Neural cell (in vitro differentiated cells): ENCODE measurements at regions not wholly inside any gene's neighbourhood (a gene's known extent, or its start where the extent isn't known, plus 50 kb on each side); places are given as distances from the start of the nearest gene placed in this dataset.

Source experiments
- H2AFZ ChIP-seq: fragments of 200-600, 300-800 bp; sonication (generic), shearing (Covaris generic); 2 replicates; pipeline ENCODE4 v1.6.0; 2014; ENCODE audit warnings: low read depth, mild to moderate bottlenecking, antibody characterized with exemption, low read length, moderate library complexity
- H3F3A ChIP-seq: fragments of 200-600 bp; shearing (Covaris generic); 2 replicates; pipeline ENCODE4 v1.6.1; 2016; ENCODE audit warnings: mild to moderate bottlenecking, moderate library complexity, mixed read lengths, antibody characterized with exemption, low read length; ENCODE audit not compliant: insufficient read depth, poor library complexity, severe bottlenecking
- H3K27ac ChIP-seq: fragments of 200-600, 300-800 bp; sonication (generic), shearing (Covaris generic); 2 replicates; pipeline ENCODE4 v1.5.1; 2014; ENCODE audit warnings: mild to moderate bottlenecking, low read length, moderate library complexity
- H3K27me3 ChIP-seq: fragments of 300-800, 200-600 bp; sonication (generic), shearing (Covaris generic); 2 replicates; pipeline ENCODE4 v1.6.0; 2014; ENCODE audit warnings: mild to moderate bottlenecking, low read depth, low read length, moderate library complexity; ENCODE audit not compliant: insufficient read depth
- H3K36me3 ChIP-seq: fragments of 300-800, 200-600 bp; sonication (generic), shearing (Covaris generic); 2 replicates; pipeline ENCODE4 v1.5.1; 2014; ENCODE audit warnings: mild to moderate bottlenecking, antibody characterized with exemption, low read length, moderate library complexity; ENCODE audit not compliant: insufficient read depth
- H3K4me2 ChIP-seq: fragments of 300-800, 200-600 bp; sonication (generic), shearing (Covaris generic); 2 replicates; pipeline ENCODE4 v1.6.0; 2014; ENCODE audit warnings: mild to moderate bottlenecking, low read length
- H3K4me3 ChIP-seq: fragments of 300-800, 200-600 bp; sonication (generic), shearing (Covaris generic); 2 replicates; pipeline ENCODE4 v1.5.1; 2014; ENCODE audit warnings: mild to moderate bottlenecking, low read length, moderate library complexity
- H3K79me2 ChIP-seq: fragments of 200-600 bp; shearing (Covaris generic); replicated peaks from 2 replicates; pipeline ENCODE4 v1.6.0; 2014; ENCODE audit warnings: mild to moderate bottlenecking, low read length, moderate library complexity; ENCODE audit not compliant: insufficient read depth
- H3K9ac ChIP-seq: fragments of 300-800, 200-600 bp; sonication (generic), shearing (Covaris generic); 2 replicates; pipeline ENCODE4 v1.6.1; 2016; ENCODE audit warnings: mild to moderate bottlenecking, low read length, mixed read lengths
- H3K9me2 ChIP-seq: fragments of 200-600 bp; shearing (Covaris generic); 2 replicates; pipeline ENCODE4 v1.6.1; 2016; ENCODE audit warnings: mild to moderate bottlenecking, low read length, mixed read lengths; ENCODE audit not compliant: insufficient read depth
- H3K9me3 ChIP-seq: fragments of 200-600, 300-800 bp; sonication (generic), shearing (Covaris generic); 2 replicates; pipeline ENCODE4 v1.6.1; 2016; ENCODE audit warnings: mild to moderate bottlenecking, mixed run types, low read length, moderate library complexity, mixed read lengths
- H4K20me1 ChIP-seq: fragments of 200-600 bp; shearing (Covaris generic); 2 replicates; pipeline ENCODE4 v1.6.1; 2016; ENCODE audit warnings: mild to moderate bottlenecking, mixed run types; ENCODE audit not compliant: insufficient read depth
- EP300 ChIP-seq: fragments of 450-650 bp; conservative IDR thresholded peaks from 2 replicates; pipeline ENCODE4 v1.6.1; 2014; ENCODE audit warnings: antibody characterized with exemption, mild to moderate bottlenecking, moderate library complexity; ENCODE audit not compliant: poor library complexity, severe bottlenecking
- EZH2 ChIP-seq: fragments of 200-600, 300-800 bp; shearing (Covaris generic), sonication (generic); IDR thresholded peaks from 2 replicates; pipeline ENCODE4 v1.6.1; 2014; ENCODE audit warnings: antibody characterized with exemption, low read length, borderline replicate concordance, mild to moderate bottlenecking; ENCODE audit not compliant: insufficient read depth, poor library complexity, severe bottlenecking
- MXI1 ChIP-seq: fragments of 450-650 bp; conservative IDR thresholded peaks from 2 replicates; pipeline ENCODE4 v1.6.1; 2014; ENCODE audit warnings: antibody characterized with exemption, mild to moderate bottlenecking; ENCODE audit not compliant: poor library complexity, severe bottlenecking
- POLR2AphosphoS5 ChIP-seq: IDR thresholded peaks from 2 replicates; pipeline ENCODE4 v1.6.1; 2012
- RAD21 ChIP-seq: fragments of 450-650 bp; conservative IDR thresholded peaks from 2 replicates; pipeline ENCODE4 v1.6.1; 2014; ENCODE audit warnings: antibody characterized with exemption, mild to moderate bottlenecking, moderate library complexity
- SMC3 ChIP-seq: fragments of 450-650 bp; conservative IDR thresholded peaks from 2 replicates; pipeline ENCODE4 v1.6.1; 2014; ENCODE audit warnings: antibody characterized with exemption, mild to moderate bottlenecking, moderate library complexity; ENCODE audit not compliant: poor library complexity
- TAF1 ChIP-seq: IDR thresholded peaks from 2 replicates; pipeline ENCODE4 v1.6.1; 2012; ENCODE audit warnings: low read depth
- TF ChIP-seq, protein P1 (sequence below): fragments of 450-650 bp; IDR thresholded peaks from 2 replicates; pipeline ENCODE4 v1.5.1; 2014; ENCODE audit warnings: antibody characterized with exemption, mild to moderate bottlenecking, moderate library complexity; ENCODE audit not compliant: poor library complexity, severe bottlenecking
- TF ChIP-seq, protein P2 (sequence below): IDR thresholded peaks from 2 replicates; pipeline ENCODE4 v1.6.1; 2012; ENCODE audit warnings: borderline replicate concordance

DNA sequence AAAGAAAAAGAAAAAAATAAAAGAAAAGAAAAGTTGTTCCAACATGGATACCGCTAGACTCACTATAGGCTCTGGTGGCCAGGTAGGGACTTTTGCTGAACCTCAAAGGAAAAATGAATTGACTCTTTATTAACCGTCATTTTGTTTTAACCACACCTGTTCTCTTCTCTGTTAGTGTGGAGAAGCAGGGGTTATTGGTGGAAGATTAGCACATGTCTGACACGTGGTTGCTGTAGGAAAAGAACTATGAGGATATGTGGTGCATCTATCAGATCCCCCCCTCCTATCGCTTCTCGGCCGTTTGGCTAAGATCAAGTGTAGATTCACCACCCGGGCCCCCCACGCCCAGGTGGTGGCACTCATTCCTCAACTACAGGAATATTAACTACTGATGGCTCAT lies 212.4 kb upstream of the ZNF184 start:
- peaks cover 4% of the 10 kb centered on the region for H3K9me3 ChIP-seq
- H3K4me3 ChIP-seq = no peak overlapping the region
- peaks cover 35% of the 10 kb centered on the region for H3K27me3 ChIP-seq
- H3F3A ChIP-seq = no peaks in the 10 kb centered on the region
- H4K20me1 ChIP-seq = no peaks in the 10 kb centered on the region
- H3K36me3 ChIP-seq = no peaks in the 10 kb centered on the region
- no peaks in the 10 kb centered on the region for H3K9me2 ChIP-seq
- H3K27ac ChIP-seq = no peak overlapping the region
- no peak overlapping the region for H3K9ac ChIP-seq
- H3K4me2 ChIP-seq = no peak overlapping the region
- TF ChIP-seq, protein P1, sequence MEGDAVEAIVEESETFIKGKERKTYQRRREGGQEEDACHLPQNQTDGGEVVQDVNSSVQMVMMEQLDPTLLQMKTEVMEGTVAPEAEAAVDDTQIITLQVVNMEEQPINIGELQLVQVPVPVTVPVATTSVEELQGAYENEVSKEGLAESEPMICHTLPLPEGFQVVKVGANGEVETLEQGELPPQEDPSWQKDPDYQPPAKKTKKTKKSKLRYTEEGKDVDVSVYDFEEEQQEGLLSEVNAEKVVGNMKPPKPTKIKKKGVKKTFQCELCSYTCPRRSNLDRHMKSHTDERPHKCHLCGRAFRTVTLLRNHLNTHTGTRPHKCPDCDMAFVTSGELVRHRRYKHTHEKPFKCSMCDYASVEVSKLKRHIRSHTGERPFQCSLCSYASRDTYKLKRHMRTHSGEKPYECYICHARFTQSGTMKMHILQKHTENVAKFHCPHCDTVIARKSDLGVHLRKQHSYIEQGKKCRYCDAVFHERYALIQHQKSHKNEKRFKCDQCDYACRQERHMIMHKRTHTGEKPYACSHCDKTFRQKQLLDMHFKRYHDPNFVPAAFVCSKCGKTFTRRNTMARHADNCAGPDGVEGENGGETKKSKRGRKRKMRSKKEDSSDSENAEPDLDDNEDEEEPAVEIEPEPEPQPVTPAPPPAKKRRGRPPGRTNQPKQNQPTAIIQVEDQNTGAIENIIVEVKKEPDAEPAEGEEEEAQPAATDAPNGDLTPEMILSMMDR = no peak
- TF ChIP-seq RAD21 (no peak), EZH2 (no peak), TAF1 (no peak), MXI1 (no peak), EP300 (no peak)
- TF ChIP-seq, protein P2, sequence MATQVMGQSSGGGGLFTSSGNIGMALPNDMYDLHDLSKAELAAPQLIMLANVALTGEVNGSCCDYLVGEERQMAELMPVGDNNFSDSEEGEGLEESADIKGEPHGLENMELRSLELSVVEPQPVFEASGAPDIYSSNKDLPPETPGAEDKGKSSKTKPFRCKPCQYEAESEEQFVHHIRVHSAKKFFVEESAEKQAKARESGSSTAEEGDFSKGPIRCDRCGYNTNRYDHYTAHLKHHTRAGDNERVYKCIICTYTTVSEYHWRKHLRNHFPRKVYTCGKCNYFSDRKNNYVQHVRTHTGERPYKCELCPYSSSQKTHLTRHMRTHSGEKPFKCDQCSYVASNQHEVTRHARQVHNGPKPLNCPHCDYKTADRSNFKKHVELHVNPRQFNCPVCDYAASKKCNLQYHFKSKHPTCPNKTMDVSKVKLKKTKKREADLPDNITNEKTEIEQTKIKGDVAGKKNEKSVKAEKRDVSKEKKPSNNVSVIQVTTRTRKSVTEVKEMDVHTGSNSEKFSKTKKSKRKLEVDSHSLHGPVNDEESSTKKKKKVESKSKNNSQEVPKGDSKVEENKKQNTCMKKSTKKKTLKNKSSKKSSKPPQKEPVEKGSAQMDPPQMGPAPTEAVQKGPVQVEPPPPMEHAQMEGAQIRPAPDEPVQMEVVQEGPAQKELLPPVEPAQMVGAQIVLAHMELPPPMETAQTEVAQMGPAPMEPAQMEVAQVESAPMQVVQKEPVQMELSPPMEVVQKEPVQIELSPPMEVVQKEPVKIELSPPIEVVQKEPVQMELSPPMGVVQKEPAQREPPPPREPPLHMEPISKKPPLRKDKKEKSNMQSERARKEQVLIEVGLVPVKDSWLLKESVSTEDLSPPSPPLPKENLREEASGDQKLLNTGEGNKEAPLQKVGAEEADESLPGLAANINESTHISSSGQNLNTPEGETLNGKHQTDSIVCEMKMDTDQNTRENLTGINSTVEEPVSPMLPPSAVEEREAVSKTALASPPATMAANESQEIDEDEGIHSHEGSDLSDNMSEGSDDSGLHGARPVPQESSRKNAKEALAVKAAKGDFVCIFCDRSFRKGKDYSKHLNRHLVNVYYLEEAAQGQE = no peak
- no peak overlapping the region for H2AFZ ChIP-seq
- H3K79me2 ChIP-seq = no peaks in the 10 kb centered on the region

DNA sequence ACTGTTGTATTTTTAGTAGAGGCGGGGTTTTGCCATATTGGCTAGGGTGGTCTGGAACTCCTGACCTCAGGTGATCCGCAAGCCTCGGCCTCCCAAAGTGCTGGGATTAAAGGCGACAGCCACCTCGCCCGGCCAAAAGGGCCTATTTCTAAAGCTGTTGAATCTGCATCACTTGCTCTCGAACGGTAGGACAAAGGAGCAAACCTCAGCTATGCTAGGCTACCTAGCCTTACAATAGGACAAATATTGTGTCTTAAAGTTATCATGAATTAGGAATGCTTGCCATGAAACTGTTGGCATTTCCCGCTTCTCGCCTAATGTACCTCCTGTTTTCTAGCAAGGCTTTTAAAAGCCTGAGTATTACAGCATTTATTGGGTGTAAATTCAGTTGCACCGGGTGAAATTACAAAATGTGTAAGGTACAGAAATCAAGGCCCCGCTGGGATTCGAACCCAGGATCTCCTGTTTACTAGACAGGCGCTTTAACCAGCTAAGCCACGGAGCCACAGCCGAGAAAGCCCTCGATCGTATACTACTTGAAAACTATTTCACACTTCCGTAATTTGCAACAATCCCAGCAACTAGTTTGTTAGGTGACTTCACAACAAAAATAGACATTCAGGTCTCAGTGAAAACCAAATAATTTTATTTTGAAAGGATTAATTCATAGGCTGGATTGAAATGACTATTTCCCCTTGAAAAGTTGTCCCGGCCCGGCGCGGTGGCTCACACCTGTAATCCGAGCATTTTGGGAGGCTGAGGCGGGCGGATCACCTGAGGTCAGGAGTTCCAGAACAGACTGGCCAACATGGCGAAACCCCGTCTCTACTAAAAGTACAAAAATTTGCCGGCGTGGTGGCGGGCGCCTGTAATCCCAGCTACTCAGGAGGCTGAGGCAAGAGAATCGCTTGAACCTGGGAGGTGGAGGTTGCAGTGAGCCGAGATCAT lies 211.6 kb upstream of the ZNF184 start:
- TF ChIP-seq TAF1 = no peak
- TF ChIP-seq MXI1 = no peak
- TF ChIP-seq EZH2 = no peak
- no peak for TF ChIP-seq EP300
- TF ChIP-seq, protein P2 = no peak
- TF ChIP-seq, protein P1 = no peak
- no peak for TF ChIP-seq RAD21
- no peak for TF ChIP-seq SMC3
- TF ChIP-seq POLR2AphosphoS5 = no peak
- H3K4me3 ChIP-seq = no peak overlapping the region

More for the DNA sequence above, 211.6 kb upstream of the ZNF184 start:
- H3K27ac ChIP-seq = no peak overlapping the region
- H3K9me2 ChIP-seq = no peaks in the 10 kb centered on the region
- no peaks in the 10 kb centered on the region for H3K36me3 ChIP-seq
- no peak overlapping the region for H2AFZ ChIP-seq
- H3K9ac ChIP-seq = no peak overlapping the region
- peaks cover 12% of the 10 kb centered on the region for H3K9me3 ChIP-seq
- peaks cover 43% of the 10 kb centered on the region for H3K27me3 ChIP-seq
- no peaks in the 10 kb centered on the region for H3F3A ChIP-seq
- H3K4me2 ChIP-seq = no peak overlapping the region
- H3K79me2 ChIP-seq = no peaks in the 10 kb centered on the region
- H4K20me1 ChIP-seq = no peaks in the 10 kb centered on the region
